ENCODE measurements at regions not wholly inside any gene's neighbourhood (a gene's known extent, or its start where the extent isn't known, plus 50 kb on each side); places are given as distances from the start of the nearest gene placed in this dataset.

- no peak for TF ChIP-seq POLR2A (IDR thresholded peaks at IDR 0.05; ENCODE audit: low read length)
- no peak for TF ChIP-seq GATA1 (IDR thresholded peaks at IDR 0.05; ENCODE audit: low read depth, low read length)
Measured at GRCh38 chr16:73179705-73180331, 131.9 kb upstream of the ZFHX3 start.
